NCI-H1436 (cell line): ENCODE measurements at regions not wholly inside any gene's neighbourhood (a gene's known extent, or its start where the extent isn't known, plus 50 kb on each side); places are given as distances from the start of the nearest gene placed in this dataset.

ENCODE experiments used
- DNase-seq: peaks from one replicate; lab custom pipeline; 2025; lab: John Stamatoyannopoulos, UW

- no peak for DNase-seq
Observed at GRCh38 chr1:29485096-29485925, 249.0 kb downstream of the PTPRU start.

- no peak for DNase-seq
Observed at GRCh38 chr1:29482991-29483390, 246.7 kb downstream of the PTPRU start.

- no peak for DNase-seq
Observed at GRCh38 chr1:29482064-29482463, 245.7 kb downstream of the PTPRU start.

GRCh38 chr1:29481031-29481430 is 244.7 kb downstream of the PTPRU start:
- no peak for DNase-seq

GRCh38 chr1:29478879-29479278 is 242.6 kb downstream of the PTPRU start:
- peak; percentile 54 for DNase-seq

GRCh38 chr1:29478151-29478791 is 241.9 kb downstream of the PTPRU start:
- DNase-seq, result no peak

GRCh38 chr1:29475326-29475725 is 239.0 kb downstream of the PTPRU start:
- DNase-seq, result no peak

- no peak for DNase-seq
Observed at GRCh38 chr1:29474274-29475244, 238.2 kb downstream of the PTPRU start.

- DNase-seq, result peak; percentile 14
Observed at GRCh38 chr1:29473161-29473855, 237.0 kb downstream of the PTPRU start.

GRCh38 chr1:29471487-29472313 is 235.4 kb downstream of the PTPRU start:
- DNase-seq, result peak; percentile 10

GRCh38 chr1:29470788-29471119 is 234.4 kb downstream of the PTPRU start:
- DNase-seq, result no peak

- DNase-seq, result no peak
Observed at GRCh38 chr1:29470087-29470787, 233.9 kb downstream of the PTPRU start.

- DNase-seq, result no peak
Observed at GRCh38 chr1:29469457-29469856, 233.1 kb downstream of the PTPRU start.

- no peak for DNase-seq
Observed at GRCh38 chr1:29467989-29468900, 231.9 kb downstream of the PTPRU start.

- DNase-seq, result no peak
Observed at GRCh38 chr1:29466258-29466657, 229.9 kb downstream of the PTPRU start.

- no peak for DNase-seq
Observed at GRCh38 chr1:29465755-29466154, 229.4 kb downstream of the PTPRU start.

- DNase-seq, result no peak
Observed at GRCh38 chr1:29462096-29462495, 225.8 kb downstream of the PTPRU start.

- no peak for DNase-seq
Observed at GRCh38 chr1:29461115-29461739, 224.9 kb downstream of the PTPRU start.

GRCh38 chr1:29460694-29461093 is 224.4 kb downstream of the PTPRU start:
- DNase-seq, result no peak
